Femur (tissue), 1 donor: ENCODE measurements at regions not wholly inside any gene's neighbourhood (a gene's known extent, or its start where the extent isn't known, plus 50 kb on each side); places are given as distances from the start of the nearest gene placed in this dataset.
"Not testable (repeated sequence)": the region's sequence is repeated elsewhere in the genome, so short reads cannot be mapped to it uniquely, and the experiment has no call there.

Experiments used
- DNase-seq: peaks from one replicate; pipeline ENCODE4 v3.0.0-alpha.2; 2017

GRCh38 chr15:31488437-31489204, 162.0 kb downstream of the KLF13 start:
- DNase-seq, result peak; percentile 67

- no peak for DNase-seq
Measured at GRCh38 chr15:31489281-31489680, 162.6 kb downstream of the KLF13 start.

DNA sequence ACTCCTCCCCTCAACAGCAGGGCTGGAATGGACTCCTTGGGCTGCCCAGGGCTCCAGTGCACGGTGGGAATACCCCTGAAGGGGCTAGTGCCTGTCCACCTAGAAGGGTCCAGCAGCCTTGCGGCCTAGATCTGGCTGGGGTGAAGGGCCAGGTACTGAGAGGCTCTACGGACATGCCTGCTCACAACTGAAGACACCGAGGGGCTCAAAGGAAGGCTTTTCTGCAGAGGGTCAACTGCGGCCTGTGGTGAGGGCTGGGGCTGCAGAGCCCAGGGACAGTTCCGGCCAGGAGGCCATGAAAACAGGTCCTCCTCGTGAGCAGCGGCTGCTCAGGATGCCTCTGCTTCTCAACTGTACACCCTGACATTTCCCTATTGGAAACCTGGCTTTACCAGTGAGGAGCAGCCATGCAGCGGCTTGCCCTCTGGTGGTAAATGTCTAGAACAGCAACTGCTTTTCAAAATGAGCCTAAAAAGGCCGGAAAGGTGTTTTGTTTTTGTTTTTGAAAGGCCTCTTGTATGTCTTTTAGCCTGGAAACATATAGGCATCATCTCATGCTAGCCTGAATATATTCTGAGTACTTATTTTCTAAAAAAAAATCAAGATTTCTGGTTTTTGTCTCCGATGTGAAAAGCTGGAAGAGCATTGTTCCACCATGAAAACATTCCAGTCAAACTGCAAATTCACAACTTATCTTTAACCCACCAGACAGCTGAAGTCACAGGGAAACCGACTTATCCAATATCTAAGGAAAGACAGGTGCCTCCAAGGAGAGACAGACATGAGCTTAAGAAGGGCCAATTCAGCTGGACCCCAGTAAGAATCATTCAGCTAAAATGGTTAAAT, 163.4 kb downstream of the KLF13 start:
- DNase-seq, result no peak

- no peak for DNase-seq
Measured at GRCh38 chr15:31494786-31495185, 168.2 kb downstream of the KLF13 start.

DNA sequence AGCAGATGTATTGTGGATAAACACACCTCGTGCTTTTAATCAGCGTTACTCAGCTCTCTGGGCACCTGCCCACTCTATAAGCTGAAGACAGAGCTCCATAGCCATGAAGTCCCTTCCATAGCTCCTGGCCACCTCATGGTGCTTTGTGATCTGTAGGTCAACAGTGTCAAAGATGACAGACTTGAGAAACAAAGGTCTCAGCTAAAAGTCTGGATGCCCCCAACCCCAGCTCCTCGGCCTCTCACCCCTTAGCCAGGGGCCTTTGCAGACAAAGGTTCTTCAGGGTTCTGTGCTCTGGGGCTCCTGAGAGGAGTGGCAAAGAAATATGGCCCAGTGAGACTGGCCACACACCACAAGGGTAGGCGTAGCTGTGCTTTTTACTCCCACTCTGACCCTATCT, 168.6 kb downstream of the KLF13 start:
- DNase-seq, result no peak

DNA sequence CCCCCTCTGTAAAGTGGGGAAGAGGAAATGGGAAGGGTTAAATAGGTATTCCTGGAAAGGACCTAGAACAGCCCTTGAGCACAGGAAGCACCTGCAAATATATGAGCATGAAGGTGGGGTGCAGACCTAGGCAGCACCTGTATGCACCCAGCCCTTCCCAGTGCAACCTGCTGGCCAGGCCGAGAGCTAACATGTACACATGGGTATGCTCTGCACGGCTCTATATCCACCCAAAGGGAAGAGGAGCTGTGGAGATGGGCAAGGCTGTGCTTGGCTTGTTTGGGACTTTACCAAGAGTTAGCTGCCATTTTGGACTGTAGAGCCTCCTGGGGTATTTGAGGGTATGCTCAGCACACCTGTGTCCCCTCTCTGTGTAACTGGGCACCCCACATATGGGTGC, 171.2 kb downstream of the KLF13 start:
- DNase-seq, result no peak

DNA sequence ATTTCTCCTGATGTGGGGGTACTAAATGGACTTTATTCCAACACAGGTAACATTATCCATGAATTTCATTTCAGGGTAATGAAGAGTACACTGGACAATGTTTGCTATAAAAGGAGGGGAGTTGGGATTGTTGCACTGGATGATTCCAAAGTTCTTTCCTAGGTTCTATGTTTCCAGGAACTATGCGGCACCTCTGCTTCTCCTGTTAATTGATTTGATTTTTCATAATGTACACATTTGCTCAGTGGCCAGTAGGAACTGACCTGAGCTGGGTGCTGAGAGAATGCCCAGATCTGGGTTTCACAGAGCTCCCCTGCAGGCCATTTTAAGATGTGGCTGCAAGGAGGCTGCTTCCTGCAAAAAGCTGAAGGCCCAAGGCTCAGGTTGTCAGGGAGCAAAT, 171.7 kb downstream of the KLF13 start:
- DNase-seq, result no peak

DNA sequence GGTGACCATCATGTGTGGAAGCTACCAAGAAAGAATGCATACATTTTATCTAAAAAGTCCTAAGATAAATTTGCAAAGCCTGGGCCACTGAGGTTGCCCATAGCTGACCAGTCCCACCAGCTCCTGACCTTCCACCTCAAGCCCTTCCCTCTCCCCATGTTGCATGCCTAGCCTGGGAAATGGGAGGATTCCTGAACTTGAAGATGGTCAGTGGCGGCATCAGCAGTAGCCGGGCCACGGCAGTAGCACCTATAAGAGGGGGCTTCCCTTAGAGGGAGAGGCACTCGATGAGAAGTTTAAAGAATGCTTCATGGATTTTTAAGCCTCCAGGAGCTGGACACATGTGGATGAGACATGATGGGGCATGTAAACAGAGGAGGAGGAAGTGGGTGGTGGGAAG, 172.1 kb downstream of the KLF13 start:
- DNase-seq, result no peak

DNA sequence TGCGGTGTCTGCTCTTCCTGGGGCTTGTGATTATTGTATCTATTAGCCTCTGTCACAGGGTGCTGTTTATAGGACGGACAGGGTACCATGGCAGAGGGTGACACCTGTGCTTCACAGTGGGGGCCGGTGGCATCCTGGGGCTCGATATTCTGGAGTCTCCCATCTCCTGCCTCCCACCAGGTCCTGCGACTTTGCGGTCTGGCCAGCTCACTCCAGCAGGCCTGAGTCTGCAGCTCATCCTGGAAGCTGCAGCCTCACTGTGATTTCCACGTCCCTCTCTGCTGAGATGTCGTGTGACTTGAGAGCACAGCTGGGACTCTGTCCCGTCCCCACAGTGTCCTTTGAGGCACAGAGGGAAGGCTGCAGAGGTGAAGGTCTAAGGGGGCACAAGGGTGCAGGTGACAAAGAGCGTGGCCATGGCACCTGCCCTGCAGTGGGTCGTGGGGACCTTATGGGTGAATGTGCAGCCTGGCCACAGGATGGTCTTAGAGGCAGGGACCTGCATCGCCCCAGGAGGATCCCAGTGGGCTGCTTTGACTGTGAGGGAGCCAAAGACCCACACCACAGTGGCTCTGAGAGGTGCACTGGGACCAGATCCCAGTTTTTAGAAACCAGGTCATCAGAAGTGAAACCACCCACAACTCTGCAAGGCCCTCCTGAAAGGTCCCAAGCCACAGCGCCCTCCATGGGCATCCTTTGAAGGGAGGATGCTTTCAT, 172.8 kb downstream of the KLF13 start:
- no peak for DNase-seq

- no peak for DNase-seq
Measured at GRCh38 chr15:31499953-31500765, 173.5 kb downstream of the KLF13 start.

DNA sequence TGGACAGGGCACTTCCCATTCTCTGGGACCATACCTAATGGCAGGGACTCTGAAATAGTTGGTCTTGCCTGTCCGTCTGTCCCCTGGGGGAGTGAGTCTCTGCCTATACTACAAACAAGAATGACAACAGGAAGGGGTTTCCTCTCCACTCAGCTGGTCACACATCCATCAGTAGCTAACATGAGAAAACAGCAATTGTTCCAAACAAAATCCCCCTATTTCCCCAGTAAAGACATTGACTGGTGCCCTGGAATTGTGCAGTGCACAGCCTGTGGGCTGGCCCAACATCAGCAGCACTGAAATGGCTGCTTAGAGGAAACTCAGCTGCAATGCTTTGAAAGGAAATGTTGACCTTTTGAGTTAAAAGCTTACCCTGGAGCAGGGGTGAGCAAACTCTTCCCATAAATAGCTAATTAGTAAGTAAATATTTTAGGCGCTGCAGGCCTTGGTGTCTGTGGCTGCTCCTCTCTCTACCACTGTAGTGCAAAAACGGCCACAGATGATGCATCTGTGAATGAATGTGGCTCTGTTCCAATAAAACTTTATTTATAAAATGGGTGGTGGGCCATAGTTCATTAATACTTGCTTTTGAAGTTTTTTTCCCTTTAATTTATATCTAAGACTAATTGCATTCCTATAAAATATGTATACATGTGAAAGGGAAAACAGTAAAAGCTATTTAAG, 174.3 kb downstream of the KLF13 start:
- DNase-seq, result no peak

DNA sequence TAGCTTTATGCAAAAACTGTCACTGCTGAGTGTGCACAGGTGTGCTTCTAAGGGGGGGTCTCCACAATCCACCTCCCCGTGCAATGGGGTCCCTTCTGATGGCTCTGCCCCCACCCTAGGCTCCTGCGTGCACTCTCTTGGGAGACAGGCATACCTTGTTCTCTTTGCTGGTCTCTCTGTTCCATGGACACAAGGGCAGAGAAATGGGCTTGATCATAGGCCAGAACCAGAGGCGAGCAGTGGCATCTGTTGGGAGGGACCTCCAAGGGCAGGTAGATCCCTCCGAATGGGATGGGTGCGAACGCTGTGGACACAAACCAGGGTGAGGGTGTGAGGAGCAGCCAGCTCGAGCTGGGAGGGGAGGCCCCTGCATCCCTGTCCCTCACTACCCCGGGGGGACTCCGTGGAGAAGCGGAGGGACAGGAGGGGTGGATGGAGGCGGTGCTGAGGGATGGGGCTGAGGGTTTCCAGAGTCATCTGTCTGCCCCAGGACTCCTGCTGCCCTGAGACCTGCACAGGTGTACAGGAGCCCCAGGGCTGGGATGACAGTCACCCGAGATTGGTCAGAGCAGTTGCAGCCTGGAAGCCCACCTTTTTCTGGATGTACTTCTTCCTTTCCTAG, 175.0 kb downstream of the KLF13 start:
- no peak for DNase-seq

DNA sequence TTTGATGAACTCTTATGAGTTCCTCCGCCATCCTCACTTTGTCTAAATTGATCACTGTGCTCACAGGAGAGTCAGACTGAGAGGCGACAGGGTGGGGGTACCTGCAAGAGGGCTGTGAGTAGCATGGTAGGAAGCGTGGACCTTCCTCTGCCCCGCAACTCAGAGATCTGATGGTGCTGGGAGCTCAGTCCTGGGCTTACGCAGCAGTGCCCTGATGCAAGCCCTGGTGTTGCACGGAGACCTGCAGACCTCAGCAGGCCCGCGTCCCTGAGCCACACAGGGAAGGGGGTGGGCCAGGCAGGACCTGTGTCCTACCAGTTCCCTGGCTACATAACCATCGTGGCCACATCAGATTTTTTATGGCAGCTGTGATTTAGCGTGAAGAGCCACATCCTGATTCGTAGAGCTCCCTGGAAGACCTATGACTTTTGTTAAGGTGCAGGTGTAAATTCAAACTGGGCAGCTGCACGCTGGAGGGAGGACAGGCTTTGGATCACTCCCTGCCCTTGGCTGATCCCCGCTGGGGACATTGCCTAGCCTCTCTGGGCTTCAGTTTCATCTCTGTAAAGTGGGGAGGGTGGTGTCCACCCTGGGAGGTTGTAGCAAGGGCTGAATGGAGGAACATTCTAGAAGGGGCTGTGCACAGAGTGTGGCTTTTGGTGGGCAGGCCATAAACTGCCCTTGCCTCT, 176.1 kb downstream of the KLF13 start:
- DNase-seq, result no peak

GRCh38 chr15:31503256-31503655, 176.6 kb downstream of the KLF13 start:
- DNase-seq, result no peak

- no peak for DNase-seq
Measured at GRCh38 chr15:31503758-31504461, 177.3 kb downstream of the KLF13 start.

GRCh38 chr15:31504462-31504839, 177.8 kb downstream of the KLF13 start:
- no peak for DNase-seq

GRCh38 chr15:31507573-31507972, 180.9 kb downstream of the KLF13 start:
- not testable (repeated sequence) for DNase-seq

DNA sequence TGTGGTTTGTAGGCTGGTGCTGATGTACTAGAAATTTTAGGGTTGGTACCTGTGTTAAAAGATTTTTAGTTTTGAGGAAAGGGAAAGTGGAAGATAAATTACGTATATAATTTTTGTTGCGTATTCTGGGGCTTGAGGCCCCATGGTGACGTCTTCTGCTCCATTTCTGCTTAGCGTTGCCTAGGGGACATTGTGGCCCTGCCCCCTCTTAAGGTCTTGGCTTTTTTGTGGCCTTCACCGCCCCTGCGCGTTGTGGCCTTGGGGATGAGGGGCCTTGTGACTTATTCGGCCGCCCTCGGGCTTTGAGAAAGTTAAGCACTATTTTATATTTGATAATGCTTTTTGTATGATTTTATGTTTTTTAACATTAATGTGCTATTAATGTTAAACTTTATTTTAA, 182.0 kb downstream of the KLF13 start:
- no peak for DNase-seq

GRCh38 chr15:31510057-31510456, 183.4 kb downstream of the KLF13 start:
- peak; percentile 59 for DNase-seq

DNA sequence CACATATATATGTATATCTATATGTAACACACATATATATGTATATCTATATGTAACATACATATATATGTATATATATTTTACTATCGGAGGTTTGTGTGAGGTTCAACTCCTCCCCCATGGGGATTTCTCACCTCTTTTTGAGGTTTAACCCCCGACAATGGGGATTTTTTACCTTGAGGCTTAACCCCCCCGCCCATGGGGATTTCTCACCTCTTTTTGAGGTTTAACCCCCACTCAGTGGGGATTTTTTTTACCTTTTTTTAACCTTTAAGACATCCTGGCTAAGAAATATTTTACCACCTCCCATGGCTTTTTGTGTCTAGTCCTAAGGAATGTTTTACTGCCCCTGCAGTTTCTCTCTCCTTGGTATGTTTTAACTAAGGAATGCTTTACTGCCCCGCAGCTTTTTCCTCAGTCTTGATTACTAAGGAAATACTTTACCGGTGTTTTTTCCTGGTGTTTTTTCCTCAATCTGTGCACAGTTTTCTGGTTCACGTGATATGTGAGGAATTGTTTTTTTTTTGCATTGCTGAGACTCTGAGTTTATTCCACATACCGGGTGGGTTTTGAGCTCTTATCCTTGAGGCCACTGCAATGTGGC, 185.2 kb downstream of the KLF13 start:
- DNase-seq, result no peak
